Panc1 (cell line): ENCODE measurements at regions not wholly inside any gene's neighbourhood (a gene's known extent, or its start where the extent isn't known, plus 50 kb on each side); places are given as distances from the start of the nearest gene placed in this dataset.

Experiments
- ATAC-seq: fragments of 200-7000 bp; cut with Tn5 transposase; 2 replicates; pipeline ENCODE4 v1.9.1; 2020; ENCODE audit warnings: mild to moderate bottlenecking, moderate library complexity
- BruUV-seq: library from RNA; stranded (reverse); fragments of 400-500 nt; replicated peaks from 2 replicates; lab custom pipeline; 2021; lab: Mats Ljungman, UMichigan
- CTCF ChIA-PET: fragments of 300-600 bp; sonication (Branson Sonifier 250); formaldehyde crosslinking; loops from one replicate; lab custom pipeline; 2022; ENCODE audit warnings: antibody characterized with exemption; lab: Charles Lee
- POLR2A ChIA-PET: fragments of 300-600 bp; sonication (Branson Sonifier 250); formaldehyde crosslinking; loops from one replicate; lab custom pipeline; 2022; ENCODE audit warnings: antibody characterized with exemption; lab: Charles Lee
- DNase-seq: peaks from one replicate; pipeline ENCODE4 v3.0.0-alpha.2; 2010; ENCODE audit warnings: low read depth, low spot score
- H3K27ac ChIP-seq: 2 replicates; pipeline ENCODE4 v1.5.1; 2011; ENCODE audit warnings: mild to moderate bottlenecking, low read length, inconsistent platforms
- H3K27me3 ChIP-seq: fragments of 200-500 bp; sonication (Bioruptor generic); 2 replicates; pipeline ENCODE4 v1.6.0; 2014; ENCODE audit warnings: low read length, inconsistent platforms; ENCODE audit not compliant: control insufficient read depth, insufficient read depth
- H3K36me3 ChIP-seq: fragments of 200-500 bp; sonication (Bioruptor generic); 2 replicates; pipeline ENCODE4 v1.5.1; 2014; ENCODE audit warnings: inconsistent platforms, mild to moderate bottlenecking, low read length, moderate library complexity; ENCODE audit not compliant: control insufficient read depth, insufficient read depth
- H3K4me1 ChIP-seq: 2 replicates; pipeline ENCODE4 v1.5.1; 2011; ENCODE audit warnings: inconsistent platforms, mild to moderate bottlenecking, low read length, moderate library complexity; ENCODE audit not compliant: control insufficient read depth, insufficient read depth
- H3K4me3 ChIP-seq, 2 experiments: 2 replicates each; pipeline ENCODE4 v1.5.1; 2011 to 2012; ENCODE audit warnings: low read depth in 2 of 2, low read length in 2 of 2, mild to moderate bottlenecking in 2 of 2, inconsistent platforms in 1 of 2, moderate library complexity in 1 of 2
- H3K9me3 ChIP-seq: fragments of 200-500 bp; sonication (Bioruptor generic); 2 replicates; pipeline ENCODE4 v1.5.1; 2014; ENCODE audit warnings: low read depth, mild to moderate bottlenecking, inconsistent platforms, low read length, moderate library complexity; ENCODE audit not compliant: control insufficient read depth, insufficient read depth
- POLR2AphosphoS5 ChIP-seq: IDR thresholded peaks from 2 replicates; pipeline ENCODE4 v1.6.1; 2012; ENCODE audit warnings: mild to moderate bottlenecking, low read depth, low read length, moderate library complexity
- SIN3A ChIP-seq: IDR thresholded peaks from 2 replicates; pipeline ENCODE4 v1.6.1; 2012; ENCODE audit warnings: low read depth, mild to moderate bottlenecking, low read length, moderate library complexity, borderline replicate concordance; ENCODE audit not compliant: insufficient read depth
- TCF7L2 ChIP-seq: IDR thresholded peaks from 2 replicates; pipeline ENCODE4 v1.6.1; 2011; ENCODE audit warnings: mild to moderate bottlenecking, low read depth, low read length, inconsistent platforms
- in situ Hi-C: cut with HindIII; loops from 2 replicates; pipeline ENCODE4 v1.10.0; 2016; ENCODE audit warnings: low sequenced_read_pairs, low pct_unique_long_range_greater_than_20kb
- intact Hi-C: fragments of 100-400 bp; cut with micrococcal nuclease; formaldehyde crosslinking; loops from one replicate; pipeline ENCODE4 v1.10.0; 2022; ENCODE audit not compliant: unreplicated experiment
- TF ChIP-seq, protein P1 (sequence below), 2 experiments: IDR thresholded peaks; 2 replicates each; pipeline ENCODE4 v1.6.1; 2011 to 2012; ENCODE audit warnings: low read depth in 2 of 2, control low read depth in 1 of 2, low read length in 1 of 2, mild to moderate bottlenecking in 1 of 2, moderate library complexity in 1 of 2; ENCODE audit not compliant: insufficient read depth in 1 of 2
- TF ChIP-seq, protein P2 (sequence below): fragments of 450-650 bp; IDR thresholded peaks from 2 replicates; pipeline ENCODE4 v1.5.1; 2017; ENCODE audit warnings: mild to moderate bottlenecking

- Histone ChIP-seq H3K4me3 (no peak overlapping the region), H3K36me3 (no peaks in the 10 kb centered on the region), H3K27me3 (no peaks in the 10 kb centered on the region), H3K9me3 (no peaks in the 10 kb centered on the region), H3K27ac (no peak overlapping the region), H3K4me1 (peaks cover 4% of the 10 kb centered on the region)
- in situ Hi-C loops, result no loop called here
- CTCF ChIA-PET, result interaction anchor here (0.6 kb wide), 1 partner anchor 11 kb away, joined by 4 read pairs; no protein-coding TSS in a partner anchor
- POLR2A ChIA-PET, result no interaction called here
- intact Hi-C loops, result no loop called here
- TF ChIP-seq, protein P1, sequence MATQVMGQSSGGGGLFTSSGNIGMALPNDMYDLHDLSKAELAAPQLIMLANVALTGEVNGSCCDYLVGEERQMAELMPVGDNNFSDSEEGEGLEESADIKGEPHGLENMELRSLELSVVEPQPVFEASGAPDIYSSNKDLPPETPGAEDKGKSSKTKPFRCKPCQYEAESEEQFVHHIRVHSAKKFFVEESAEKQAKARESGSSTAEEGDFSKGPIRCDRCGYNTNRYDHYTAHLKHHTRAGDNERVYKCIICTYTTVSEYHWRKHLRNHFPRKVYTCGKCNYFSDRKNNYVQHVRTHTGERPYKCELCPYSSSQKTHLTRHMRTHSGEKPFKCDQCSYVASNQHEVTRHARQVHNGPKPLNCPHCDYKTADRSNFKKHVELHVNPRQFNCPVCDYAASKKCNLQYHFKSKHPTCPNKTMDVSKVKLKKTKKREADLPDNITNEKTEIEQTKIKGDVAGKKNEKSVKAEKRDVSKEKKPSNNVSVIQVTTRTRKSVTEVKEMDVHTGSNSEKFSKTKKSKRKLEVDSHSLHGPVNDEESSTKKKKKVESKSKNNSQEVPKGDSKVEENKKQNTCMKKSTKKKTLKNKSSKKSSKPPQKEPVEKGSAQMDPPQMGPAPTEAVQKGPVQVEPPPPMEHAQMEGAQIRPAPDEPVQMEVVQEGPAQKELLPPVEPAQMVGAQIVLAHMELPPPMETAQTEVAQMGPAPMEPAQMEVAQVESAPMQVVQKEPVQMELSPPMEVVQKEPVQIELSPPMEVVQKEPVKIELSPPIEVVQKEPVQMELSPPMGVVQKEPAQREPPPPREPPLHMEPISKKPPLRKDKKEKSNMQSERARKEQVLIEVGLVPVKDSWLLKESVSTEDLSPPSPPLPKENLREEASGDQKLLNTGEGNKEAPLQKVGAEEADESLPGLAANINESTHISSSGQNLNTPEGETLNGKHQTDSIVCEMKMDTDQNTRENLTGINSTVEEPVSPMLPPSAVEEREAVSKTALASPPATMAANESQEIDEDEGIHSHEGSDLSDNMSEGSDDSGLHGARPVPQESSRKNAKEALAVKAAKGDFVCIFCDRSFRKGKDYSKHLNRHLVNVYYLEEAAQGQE (IDR thresholded peaks at IDR 0.05; ENCODE audit: insufficient read depth in 1 of 2, low read depth in 2 of 2, low read length in 1 of 2), result no peak
- TF ChIP-seq, protein P2, sequence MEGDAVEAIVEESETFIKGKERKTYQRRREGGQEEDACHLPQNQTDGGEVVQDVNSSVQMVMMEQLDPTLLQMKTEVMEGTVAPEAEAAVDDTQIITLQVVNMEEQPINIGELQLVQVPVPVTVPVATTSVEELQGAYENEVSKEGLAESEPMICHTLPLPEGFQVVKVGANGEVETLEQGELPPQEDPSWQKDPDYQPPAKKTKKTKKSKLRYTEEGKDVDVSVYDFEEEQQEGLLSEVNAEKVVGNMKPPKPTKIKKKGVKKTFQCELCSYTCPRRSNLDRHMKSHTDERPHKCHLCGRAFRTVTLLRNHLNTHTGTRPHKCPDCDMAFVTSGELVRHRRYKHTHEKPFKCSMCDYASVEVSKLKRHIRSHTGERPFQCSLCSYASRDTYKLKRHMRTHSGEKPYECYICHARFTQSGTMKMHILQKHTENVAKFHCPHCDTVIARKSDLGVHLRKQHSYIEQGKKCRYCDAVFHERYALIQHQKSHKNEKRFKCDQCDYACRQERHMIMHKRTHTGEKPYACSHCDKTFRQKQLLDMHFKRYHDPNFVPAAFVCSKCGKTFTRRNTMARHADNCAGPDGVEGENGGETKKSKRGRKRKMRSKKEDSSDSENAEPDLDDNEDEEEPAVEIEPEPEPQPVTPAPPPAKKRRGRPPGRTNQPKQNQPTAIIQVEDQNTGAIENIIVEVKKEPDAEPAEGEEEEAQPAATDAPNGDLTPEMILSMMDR, result no peak
- TF ChIP-seq SIN3A, result no peak
- TF ChIP-seq TCF7L2, result no peak
- TF ChIP-seq POLR2AphosphoS5, result no peak
- BruUV-seq, result no TSS peak
- ATAC-seq, result no peak
- no peak for DNase-seq
These were observed 265.5 kb downstream of the C16orf95 start for GRCh38 chr16:87051526-87052320.

- no TSS peak for BruUV-seq
- Histone ChIP-seq H3K4me3 (no peak overlapping the region), H3K27ac (no peak overlapping the region), H3K4me1 (no peaks in the 10 kb centered on the region; the same call in 1 of the 2 replicates), H3K36me3 (no peaks in the 10 kb centered on the region), H3K9me3 (no peaks in the 10 kb centered on the region), H3K27me3 (no peaks in the 10 kb centered on the region)
- in situ Hi-C loops (no loop called here), intact Hi-C loops (no loop called here)
- TF ChIP-seq, protein P2, result no peak
- TF ChIP-seq, protein P1 (IDR thresholded peaks at IDR 0.05; ENCODE audit: insufficient read depth in 1 of 2, low read depth in 2 of 2, low read length in 1 of 2), result no peak
- TF ChIP-seq SIN3A (no peak), TCF7L2 (no peak), POLR2AphosphoS5 (no peak)
- no peak for ATAC-seq
- POLR2A ChIA-PET, result no interaction called here
- CTCF ChIA-PET, result interaction anchor here (0.6 kb wide), 1 partner anchor 10 kb away, joined by 4 read pairs; no protein-coding TSS in a partner anchor
- no peak for DNase-seq
These were observed 264.7 kb downstream of the C16orf95 start for GRCh38 chr16:87052506-87052905.
